ENCODE measurements at regions not wholly inside any gene's neighbourhood (a gene's known extent, or its start where the extent isn't known, plus 50 kb on each side); places are given as distances from the start of the nearest gene placed in this dataset.
"Not testable (repeated sequence)": the region's sequence is repeated elsewhere in the genome, so short reads cannot be mapped to it uniquely, and the experiment has no call there.

GRCh38 chrX:40373025-40373424 is 207.7 kb upstream of the ATP6AP2 start:
- DNase-seq (ENCODE audit: low read depth) = no peak

DNA sequence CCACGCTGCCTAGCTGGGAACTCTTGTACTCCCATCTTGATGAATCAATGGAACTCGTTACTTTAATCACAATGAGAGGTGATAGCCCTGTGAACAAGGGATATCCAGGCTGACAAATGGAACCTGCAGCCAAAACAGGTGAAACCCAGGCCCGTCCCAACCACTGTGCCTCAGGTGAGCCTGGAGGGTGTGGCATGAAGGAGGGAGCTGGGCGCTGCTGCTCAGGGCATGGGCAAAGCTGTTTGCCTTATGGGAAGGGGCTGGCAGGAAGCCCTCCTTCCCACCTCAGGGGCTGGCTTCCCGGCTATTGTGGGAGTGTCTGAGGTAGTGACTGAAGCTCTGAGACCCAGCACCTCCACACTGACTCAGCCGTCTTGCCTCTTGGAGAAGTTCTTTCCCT is 209.4 kb upstream of the ATP6AP2 start:
- no peak for DNase-seq (ENCODE audit: low read depth)

DNA sequence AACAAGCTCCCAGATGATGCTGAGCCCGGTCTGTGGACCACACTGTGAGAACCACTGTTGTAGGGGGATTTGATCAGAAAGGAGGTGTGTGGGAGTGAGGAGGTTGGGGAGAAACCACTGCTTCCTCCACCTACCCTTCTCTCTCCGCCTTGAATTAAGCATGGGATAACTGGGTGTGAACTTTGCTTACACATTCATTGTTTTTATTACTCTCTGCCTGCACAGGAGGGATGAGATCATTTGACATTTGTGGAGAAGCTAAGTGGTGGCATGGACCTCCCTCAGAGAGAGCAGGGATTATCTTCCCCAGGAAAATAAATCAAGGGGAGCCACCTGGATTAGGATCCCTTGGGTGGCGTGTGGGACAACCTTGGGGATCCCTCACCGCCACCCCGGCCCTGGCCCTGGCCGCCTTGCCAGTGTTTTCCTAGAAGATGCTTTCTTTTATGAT is 212.1 kb upstream of the ATP6AP2 start:
- no peak for DNase-seq (ENCODE audit: low read depth)

GRCh38 chrX:40366661-40367060 is 214.1 kb upstream of the ATP6AP2 start:
- DNase-seq (ENCODE audit: low read depth) = no peak

GRCh38 chrX:40362291-40362690 is 218.5 kb upstream of the ATP6AP2 start:
- DNase-seq (ENCODE audit: low read depth) = not testable (repeated sequence)

GRCh38 chrX:40360557-40360956 is 220.2 kb upstream of the ATP6AP2 start:
- no peak for DNase-seq (ENCODE audit: low read depth)

GRCh38 chrX:40359593-40359992 is 221.2 kb upstream of the ATP6AP2 start:
- DNase-seq (ENCODE audit: low read depth) = no peak

DNA sequence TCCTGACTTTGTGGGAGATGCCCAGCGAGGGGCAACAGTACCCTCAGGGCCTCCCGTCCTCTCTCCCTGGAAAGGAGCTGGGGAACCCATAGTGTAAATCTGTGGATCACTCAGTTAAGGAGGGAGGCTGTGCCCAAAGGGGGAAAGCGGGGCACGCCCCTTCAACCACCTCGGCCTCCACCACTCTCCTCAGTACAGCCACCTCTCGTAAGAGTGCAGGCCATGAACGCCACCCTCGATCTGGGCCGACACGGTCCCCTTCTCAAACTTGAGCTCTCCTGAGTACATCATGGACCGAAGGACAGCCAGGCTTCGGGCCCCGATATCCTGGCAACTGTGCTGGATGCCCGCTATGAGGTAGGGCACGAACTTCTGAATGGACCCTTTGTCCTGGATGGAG is 221.8 kb upstream of the ATP6AP2 start:
- DNase-seq (ENCODE audit: low read depth) = no peak

GRCh38 chrX:40349251-40349650 is 231.5 kb upstream of the ATP6AP2 start:
- no peak for DNase-seq (ENCODE audit: low read depth)

DNA sequence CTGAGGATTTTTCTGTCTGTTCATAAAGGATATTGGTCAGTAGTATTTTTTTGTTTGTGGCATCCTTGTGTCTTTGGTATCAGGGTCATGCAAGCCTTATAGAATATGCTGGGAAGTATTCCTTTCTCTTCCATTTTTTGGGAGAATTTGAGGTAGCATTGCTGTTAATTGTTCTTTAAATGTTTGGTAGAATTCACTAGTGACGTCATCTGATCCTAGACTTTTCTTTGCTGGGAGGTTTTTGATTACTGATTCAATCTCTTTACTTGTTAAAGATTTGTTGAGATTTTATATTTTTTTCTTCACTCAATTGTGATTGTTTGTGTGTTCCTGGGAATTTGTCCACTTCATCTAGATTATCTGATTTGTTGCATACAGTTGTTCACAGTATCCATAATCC is 234.4 kb upstream of the ATP6AP2 start:
- DNase-seq (ENCODE audit: low read depth) = no peak

DNA sequence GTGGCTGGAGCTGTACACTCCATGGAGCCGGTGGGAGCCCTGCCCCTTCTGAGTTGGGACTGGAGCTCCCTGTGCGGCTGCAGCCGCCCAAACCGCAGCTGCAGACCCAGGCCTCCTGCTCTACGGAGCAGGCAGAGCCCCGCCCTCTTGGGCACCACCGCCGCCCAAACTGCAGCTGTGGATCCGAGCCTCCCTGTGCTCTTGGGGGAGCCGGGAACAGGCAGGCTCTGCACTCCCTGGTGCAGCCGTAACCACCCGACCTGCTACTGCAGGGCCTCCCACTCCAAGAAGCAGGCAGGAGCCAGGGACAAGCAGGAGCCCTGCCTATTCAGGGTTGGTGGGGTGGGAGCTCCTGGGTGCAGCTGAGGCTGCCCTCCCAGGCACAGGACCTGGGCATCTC is 237.5 kb upstream of the ATP6AP2 start:
- no peak for DNase-seq (ENCODE audit: low read depth)

DNA sequence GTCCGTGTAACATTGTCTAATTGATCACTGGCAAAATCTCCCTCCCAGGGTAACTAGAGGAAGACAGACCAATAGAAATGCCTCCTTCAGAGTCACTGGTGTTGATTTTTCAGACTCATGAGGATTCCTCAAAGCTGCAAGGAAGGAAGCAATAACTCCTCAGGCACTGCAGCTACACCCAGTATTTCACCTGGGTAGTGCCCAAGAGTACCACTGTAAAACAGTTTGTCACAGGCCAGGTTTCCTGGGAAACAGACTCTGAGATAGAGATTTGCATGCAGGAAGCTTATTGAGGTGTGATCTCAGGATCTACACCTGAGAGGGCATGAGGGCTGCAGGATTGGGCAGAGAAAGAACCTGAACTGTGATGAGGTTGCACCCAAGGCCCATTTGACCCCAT is 240.7 kb upstream of the ATP6AP2 start:
- no peak for DNase-seq (ENCODE audit: low read depth)

GRCh38 chrX:40333344-40333743 is 235.6 kb upstream of the BCOR start:
- DNase-seq (ENCODE audit: low read depth) = no peak

DNA sequence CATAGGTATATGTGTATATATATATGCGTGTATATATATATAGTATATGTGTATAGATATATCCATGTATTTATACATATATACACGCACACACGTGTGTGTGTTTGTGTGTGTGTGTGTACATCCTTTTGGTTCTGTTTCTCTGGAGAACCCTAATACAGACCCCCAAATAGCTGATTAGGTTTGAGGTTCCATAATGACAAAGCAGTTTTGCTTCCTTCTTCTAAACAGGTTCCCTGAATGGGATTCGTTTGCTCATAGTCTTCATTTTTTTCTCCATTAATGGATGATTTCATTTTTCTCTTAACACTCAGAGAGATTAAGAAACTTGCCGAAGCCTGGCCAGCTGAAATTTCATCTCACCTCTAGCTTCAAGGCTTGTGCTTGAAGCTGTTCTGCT is 234.0 kb upstream of the BCOR start:
- no peak for DNase-seq (ENCODE audit: low read depth)

GRCh38 chrX:40331353-40331752 is 233.6 kb upstream of the BCOR start:
- no peak for DNase-seq (ENCODE audit: low read depth)

GRCh38 chrX:40329616-40330015 is 231.9 kb upstream of the BCOR start:
- no peak for DNase-seq (ENCODE audit: low read depth)

- no peak for DNase-seq (ENCODE audit: low read depth)
Measured at GRCh38 chrX:40327085-40327484, 229.3 kb upstream of the BCOR start.

- no peak for DNase-seq (ENCODE audit: low read depth)
Measured at GRCh38 chrX:40326186-40326965, 228.6 kb upstream of the BCOR start.

DNA sequence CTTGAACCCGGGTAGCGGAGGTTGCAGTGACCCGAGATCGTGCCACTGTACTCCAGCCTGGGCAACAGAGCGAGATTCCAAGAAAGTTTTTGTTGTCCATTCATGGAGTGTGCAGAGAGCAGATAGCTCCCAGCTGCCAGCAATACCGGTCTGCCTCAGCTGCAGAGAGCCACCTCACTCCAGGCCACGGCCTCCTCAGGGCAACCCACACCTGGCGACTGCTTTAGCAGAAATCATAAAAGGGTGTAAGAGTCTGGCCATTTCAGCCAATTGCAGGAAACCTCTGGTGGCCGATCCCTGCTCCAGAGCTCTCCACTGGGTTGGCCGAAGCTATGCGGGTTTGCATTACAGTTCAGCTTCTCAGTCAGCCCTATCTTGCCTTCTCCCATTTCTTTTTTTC is 227.4 kb upstream of the BCOR start:
- no peak for DNase-seq (ENCODE audit: low read depth)

GRCh38 chrX:40323977-40324376 is 226.2 kb upstream of the BCOR start:
- DNase-seq (ENCODE audit: low read depth) = no peak

DNA sequence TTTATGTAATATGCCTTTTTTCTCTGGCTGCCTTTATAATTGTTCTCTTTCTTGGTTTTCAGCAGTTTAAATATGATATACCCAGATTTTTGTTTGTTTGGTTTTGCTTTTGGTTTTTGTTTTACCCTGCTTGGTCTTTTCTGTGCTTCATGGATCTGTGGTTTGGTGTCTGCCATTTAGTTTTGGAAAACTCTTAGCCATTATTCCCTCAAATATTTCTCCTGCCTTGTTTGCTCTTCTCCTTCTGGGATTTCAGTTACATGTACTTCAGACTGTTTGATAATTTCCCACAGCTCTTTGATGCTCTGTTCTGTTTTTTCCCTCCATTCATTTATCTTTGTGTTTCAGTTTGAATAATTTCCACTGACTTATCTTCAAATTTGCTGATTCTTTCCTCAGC is 223.1 kb upstream of the BCOR start:
- no peak for DNase-seq (ENCODE audit: low read depth)

DNA sequence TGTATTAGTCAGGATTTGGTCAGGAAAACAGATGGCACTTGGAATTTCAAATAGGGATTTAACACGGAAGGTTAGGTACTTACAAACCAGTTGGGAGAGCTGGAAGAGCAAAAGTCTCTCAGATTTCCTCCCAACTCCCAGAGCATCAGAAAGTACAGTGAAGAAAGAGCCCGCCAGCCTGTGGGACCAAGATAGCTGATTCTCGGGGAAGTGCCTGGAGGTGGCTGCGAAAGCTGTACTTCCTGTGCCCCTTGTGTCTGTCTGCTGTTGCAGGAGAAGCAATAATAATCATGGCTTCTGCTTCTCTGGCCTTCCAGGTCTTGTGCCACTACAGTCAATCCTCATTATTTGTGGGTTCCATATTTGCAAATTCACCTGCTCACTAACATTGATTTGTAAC is 221.0 kb upstream of the BCOR start:
- no peak for DNase-seq (ENCODE audit: low read depth)

DNA sequence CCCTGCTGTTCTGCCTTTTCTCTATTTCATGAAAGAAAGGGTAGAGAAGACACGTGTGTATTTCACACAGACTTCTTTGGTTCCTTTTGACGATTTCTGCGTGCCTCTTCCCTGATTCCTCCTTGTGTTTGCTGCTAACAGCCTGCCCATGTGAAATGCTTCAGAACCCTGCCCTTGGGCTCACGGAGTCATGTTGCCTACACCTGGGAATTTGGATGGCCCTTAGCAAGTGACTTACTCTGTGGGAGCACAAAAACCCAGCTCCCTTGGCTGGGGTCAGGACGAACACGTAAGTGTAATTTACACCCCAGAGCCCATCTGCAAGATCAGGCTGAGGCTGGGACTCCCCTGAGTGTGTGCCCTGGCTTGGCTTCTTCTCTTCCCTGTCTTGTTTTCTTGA is 220.3 kb upstream of the BCOR start:
- no peak for DNase-seq (ENCODE audit: low read depth)

DNA sequence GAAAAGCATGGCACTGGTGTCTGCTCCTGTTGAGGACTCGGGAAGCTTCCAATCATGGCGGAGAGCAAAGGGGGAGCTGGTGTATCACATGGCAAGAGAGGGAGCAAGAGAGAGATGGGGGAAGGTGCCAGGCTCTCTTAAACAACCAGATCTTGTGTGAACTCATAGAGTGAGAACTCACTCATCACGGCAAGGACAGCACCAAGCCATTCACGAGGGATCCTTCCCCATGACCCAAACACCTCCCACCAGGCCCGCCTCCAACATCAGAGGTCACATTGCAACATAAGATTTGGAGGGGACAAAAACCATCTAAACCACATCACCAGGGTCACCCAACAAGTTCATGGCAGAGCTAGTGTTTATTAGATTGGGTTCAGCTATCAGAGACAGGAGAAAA is 218.7 kb upstream of the BCOR start:
- DNase-seq (ENCODE audit: low read depth) = no peak

Measured in activated T-cell treated with anti-CD3 and anti-CD28 coated beads for 1 hour (primary cell).